ENCODE measurements at regions not wholly inside any gene's neighbourhood (a gene's known extent, or its start where the extent isn't known, plus 50 kb on each side); places are given as distances from the start of the nearest gene placed in this dataset.

DNA sequence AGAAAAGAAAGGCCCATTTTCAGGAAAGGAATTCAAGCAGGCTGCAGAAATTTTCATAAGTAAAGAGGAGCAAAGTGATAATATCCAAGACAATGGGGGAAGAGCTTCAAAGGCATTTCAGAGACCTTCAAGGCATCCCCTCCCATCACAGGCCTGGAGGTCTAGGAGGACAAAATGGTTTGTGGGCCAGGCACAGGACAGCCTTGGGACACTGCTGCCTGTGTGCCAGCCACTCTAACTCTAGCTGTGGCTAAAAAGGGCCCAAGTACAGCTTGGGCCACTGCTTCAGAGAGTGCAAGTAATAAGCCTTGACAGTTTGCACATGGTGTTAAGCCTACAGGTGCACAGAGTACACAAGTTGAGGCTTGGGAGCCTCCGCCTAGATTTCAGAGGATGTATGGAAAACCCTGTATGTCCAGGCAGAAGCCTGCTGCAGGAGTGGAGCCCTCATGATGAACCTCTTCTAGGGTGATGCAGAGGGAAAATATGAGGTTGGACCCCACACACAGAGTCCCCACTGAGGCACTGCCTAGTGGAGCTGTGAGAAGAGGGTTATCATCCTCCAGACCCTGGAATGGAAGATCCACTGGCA lies 51.8 kb upstream of the ZSWIM5 start:
- no peak for TF ChIP-seq TEAD4 (IDR thresholded peaks at IDR 0.05; ENCODE audit: low read depth, low read length)
- TF ChIP-seq, protein P1, sequence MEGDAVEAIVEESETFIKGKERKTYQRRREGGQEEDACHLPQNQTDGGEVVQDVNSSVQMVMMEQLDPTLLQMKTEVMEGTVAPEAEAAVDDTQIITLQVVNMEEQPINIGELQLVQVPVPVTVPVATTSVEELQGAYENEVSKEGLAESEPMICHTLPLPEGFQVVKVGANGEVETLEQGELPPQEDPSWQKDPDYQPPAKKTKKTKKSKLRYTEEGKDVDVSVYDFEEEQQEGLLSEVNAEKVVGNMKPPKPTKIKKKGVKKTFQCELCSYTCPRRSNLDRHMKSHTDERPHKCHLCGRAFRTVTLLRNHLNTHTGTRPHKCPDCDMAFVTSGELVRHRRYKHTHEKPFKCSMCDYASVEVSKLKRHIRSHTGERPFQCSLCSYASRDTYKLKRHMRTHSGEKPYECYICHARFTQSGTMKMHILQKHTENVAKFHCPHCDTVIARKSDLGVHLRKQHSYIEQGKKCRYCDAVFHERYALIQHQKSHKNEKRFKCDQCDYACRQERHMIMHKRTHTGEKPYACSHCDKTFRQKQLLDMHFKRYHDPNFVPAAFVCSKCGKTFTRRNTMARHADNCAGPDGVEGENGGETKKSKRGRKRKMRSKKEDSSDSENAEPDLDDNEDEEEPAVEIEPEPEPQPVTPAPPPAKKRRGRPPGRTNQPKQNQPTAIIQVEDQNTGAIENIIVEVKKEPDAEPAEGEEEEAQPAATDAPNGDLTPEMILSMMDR (IDR thresholded peaks at IDR 0.05; ENCODE audit: control extremely low read depth in 1 of 3, insufficient read depth in 1 of 3, low read depth in 1 of 3, low read length in 3 of 3) = no peak
- no peak for TF ChIP-seq KDM4A (IDR thresholded peaks at IDR 0.05; ENCODE audit: low read depth, low read length, severe bottlenecking)
- no peak for TF ChIP-seq JUND (IDR thresholded peaks at IDR 0.05; ENCODE audit: low read length)
- TF ChIP-seq EP300 (IDR thresholded peaks at IDR 0.05; ENCODE audit: borderline replicate concordance in 1 of 2, low read depth in 2 of 2, low read length in 2 of 2) = no peak
- no peak for TF ChIP-seq SIN3A (conservative IDR thresholded peaks at IDR 0.05 in 1 of 2, IDR thresholded peaks at IDR 0.05 in 1 of 2; ENCODE audit: low read depth in 1 of 2, low read length in 2 of 2)
- TF ChIP-seq CHD2 (IDR thresholded peaks at IDR 0.05; ENCODE audit: low read length) = no peak
- TF ChIP-seq POLR2A (IDR thresholded peaks at IDR 0.05; ENCODE audit: control extremely low read depth in 1 of 2, low read depth in 2 of 2, low read length in 2 of 2) = no peak
- TF ChIP-seq RAD21 (IDR thresholded peaks at IDR 0.05 in 1 of 2, conservative IDR thresholded peaks at IDR 0.05 in 1 of 2; ENCODE audit: low read depth in 2 of 2, low read length in 2 of 2) = no peak
- TF ChIP-seq TCF12 (IDR thresholded peaks at IDR 0.05; ENCODE audit: low read depth, low read length) = no peak
- TF ChIP-seq SRF (IDR thresholded peaks at IDR 0.05; ENCODE audit: low read depth, low read length) = no peak
- TF ChIP-seq, protein P2, sequence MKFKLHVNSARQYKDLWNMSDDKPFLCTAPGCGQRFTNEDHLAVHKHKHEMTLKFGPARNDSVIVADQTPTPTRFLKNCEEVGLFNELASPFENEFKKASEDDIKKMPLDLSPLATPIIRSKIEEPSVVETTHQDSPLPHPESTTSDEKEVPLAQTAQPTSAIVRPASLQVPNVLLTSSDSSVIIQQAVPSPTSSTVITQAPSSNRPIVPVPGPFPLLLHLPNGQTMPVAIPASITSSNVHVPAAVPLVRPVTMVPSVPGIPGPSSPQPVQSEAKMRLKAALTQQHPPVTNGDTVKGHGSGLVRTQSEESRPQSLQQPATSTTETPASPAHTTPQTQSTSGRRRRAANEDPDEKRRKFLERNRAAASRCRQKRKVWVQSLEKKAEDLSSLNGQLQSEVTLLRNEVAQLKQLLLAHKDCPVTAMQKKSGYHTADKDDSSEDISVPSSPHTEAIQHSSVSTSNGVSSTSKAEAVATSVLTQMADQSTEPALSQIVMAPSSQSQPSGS (IDR thresholded peaks at IDR 0.05; ENCODE audit: low read length) = no peak
- TF ChIP-seq, protein P3, sequence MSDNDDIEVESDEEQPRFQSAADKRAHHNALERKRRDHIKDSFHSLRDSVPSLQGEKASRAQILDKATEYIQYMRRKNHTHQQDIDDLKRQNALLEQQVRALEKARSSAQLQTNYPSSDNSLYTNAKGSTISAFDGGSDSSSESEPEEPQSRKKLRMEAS (IDR thresholded peaks at IDR 0.05) = no peak
- no peak for TF ChIP-seq ZNF274 (IDR thresholded peaks at IDR 0.05; ENCODE audit: borderline replicate concordance, extremely low read depth, low read length)

Data from H1 (cell line).